GM21825 (cell line): ENCODE measurements at regions not wholly inside any gene's neighbourhood (a gene's known extent, or its start where the extent isn't known, plus 50 kb on each side); places are given as distances from the start of the nearest gene placed in this dataset.

Experiments used
- ATAC-seq: cut with Tn5 transposase; IDR thresholded peaks from one replicate; pipeline ENCODE4 v1.9.1; 2021; ENCODE audit warnings: mild to moderate bottlenecking, moderate library complexity; ENCODE audit not compliant: unreplicated experiment

DNA sequence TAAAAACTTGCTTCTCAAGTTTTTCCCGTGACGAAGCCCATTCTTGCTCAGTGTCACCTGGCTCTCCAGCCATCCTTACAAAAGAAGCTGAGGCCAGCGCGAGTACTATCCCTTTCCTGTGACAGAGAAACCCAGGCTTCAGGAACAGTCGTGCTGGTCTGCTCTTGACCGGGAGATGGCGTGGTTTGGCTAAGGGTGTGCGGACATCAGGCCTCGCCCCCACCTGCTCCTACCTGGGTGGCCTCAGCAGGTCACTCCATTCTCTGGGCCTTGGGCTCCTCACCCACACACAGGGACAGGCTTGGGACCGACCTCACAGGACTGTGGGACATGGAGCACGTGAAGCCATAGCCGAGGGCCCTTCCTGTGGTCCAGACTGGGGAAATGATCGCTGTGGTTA lies 75.2 kb upstream of the CIBAR2 start:
- no peak for ATAC-seq

DNA sequence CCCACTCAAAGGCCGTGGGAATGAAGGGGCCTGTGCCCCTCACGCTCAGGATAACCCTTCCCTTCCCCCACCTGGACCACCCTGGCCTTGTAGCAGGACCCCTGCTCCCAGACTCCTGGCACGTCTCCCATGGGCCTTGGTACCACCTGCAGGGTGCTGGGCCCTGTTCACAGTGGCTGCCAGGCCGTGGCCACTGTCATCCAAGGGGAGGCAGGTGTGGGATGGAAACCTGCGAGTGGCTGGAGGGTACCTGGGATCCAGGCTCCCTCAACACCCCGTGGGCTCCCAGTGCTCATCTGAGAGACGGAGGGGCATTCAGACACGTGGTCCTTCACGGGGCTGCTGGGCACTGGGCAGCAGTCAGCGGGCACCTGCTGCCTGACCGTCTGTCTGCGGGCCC lies 75.6 kb upstream of the CIBAR2 start:
- ATAC-seq, result no peak

- ATAC-seq, result no peak
These were observed 76.8 kb upstream of the CIBAR2 start for GRCh38 chr16:85188822-85189672.

- no peak for ATAC-seq
These were observed 78.3 kb upstream of the CIBAR2 start for GRCh38 chr16:85190572-85190971.

GRCh38 chr16:85191341-85191965 lies 79.2 kb upstream of the CIBAR2 start:
- ATAC-seq, result no peak

GRCh38 chr16:85192238-85193114 lies 80.2 kb upstream of the CIBAR2 start:
- ATAC-seq, result no peak

- no peak for ATAC-seq
These were observed 80.8 kb upstream of the CIBAR2 start for GRCh38 chr16:85193115-85193493.

- no peak for ATAC-seq
These were observed 81.6 kb upstream of the CIBAR2 start for GRCh38 chr16:85193876-85194275.

DNA sequence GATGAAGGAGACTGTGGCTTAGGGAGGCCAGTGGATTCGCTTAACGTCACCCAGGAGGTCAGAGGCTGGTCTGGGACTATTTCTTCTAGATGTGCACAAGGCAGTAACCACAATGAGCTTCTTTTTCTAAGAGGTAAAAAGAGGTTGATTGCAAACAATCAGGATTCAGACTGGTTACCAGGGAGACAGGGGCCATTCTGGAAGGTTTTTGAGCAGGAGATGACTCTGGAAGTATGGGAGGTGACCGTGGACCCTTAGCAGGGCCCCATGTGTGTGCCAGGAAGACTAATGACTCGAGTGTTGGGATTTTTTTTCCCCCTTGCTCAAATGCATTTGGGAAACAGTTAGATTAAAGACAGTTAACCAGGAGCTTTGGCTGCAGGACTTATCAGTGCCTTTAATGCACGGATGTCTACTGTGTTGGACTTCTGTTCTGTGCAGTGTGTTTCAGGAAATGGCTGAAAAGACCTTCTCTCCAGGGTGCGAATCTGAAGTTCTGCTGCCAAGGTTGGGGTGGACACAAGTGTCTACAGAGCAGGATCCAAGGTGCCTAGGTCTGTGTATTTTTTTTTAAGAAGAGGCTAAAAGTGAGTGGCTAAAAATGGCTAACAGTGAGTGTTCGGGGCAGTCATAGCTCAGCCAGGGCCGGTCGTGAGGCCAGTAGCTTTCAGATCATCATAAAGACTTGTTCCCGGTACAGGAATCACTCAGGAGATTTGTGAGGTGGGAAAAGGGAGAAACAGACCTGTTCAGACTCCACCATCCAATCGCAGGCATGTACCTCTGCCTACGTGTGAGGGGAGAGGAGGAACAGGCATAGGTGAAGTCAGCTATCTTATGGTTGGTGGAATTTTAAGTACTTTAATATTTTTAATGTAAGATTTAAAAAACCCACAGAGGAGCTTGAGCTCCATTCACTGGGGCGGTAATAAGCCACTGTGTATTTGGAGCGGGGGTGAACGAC lies 82.3 kb upstream of the CIBAR2 start:
- no peak for ATAC-seq

DNA sequence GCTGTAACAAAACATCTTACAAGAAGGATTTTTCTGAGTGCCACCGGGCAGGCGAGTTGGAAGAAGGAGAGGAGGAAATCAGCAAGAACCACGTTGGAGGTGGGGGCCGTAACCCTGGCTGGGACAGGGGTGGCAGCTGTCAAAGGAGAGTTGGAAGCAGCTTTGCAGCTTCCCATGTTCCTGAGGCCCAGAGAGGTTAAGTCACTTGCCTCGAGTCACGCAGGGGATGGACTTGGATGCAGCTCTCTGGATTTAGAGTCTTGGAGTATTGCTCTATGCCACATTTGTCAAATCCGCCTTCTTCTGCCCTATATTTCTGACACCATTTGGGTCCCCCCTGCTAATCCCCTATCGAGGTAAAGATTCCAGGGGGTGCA lies 83.0 kb upstream of the CIBAR2 start:
- no peak for ATAC-seq

GRCh38 chr16:85195900-85196772 lies 83.9 kb upstream of the CIBAR2 start:
- no peak for ATAC-seq

DNA sequence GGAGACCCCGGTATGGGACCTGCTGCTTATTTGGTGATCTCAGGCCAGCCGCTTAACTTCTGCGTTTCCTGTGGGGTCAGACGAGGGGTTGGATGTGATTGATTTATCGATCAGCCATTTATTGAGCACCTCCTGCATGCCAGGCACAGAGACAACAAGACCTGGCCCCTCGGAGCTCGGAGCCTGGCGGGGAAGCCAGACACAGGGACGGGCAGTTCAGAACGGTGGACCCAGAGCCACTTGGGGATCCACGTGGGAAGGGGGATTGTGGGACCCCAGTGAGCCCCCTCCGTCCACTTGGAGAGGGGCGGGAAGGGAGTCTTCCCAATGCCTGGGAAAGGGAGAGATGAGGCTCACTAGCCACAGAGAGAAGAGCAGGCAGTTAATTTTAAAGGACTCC lies 84.7 kb upstream of the CIBAR2 start:
- ATAC-seq, result no peak

- ATAC-seq, result no peak
These were observed 85.6 kb upstream of the CIBAR2 start for GRCh38 chr16:85197611-85198566.

DNA sequence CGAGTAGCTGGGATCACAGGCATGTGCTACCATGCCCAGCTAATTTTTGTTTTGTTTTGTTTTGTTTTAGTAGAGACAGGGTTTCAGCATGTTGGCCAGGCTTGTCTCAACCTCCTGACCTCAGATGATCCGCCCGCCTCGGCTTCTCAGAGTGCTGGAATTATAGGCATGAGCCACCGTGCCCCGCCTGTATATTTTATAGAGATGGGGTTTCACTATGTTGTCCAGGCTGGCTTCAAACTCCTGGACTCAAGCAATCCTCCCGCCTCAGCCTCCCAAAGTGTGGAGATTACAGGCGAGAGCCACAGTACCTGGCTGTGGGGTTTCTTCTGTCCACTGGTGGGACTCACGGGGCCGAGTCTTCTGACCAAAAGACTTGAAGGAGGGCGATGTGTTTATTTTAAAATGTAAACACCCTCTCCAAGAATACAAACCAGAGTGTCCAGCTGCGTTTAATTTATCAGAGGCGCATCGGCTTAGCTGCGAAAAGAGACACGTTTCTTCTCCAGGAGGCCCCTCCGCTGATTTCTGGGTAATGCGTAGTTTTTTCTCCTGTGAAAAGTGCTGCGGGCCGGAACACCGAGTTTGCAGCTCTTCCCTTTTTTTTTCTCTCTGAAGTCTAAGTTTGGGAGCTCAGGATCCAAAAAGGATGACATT lies 86.9 kb upstream of the CIBAR2 start:
- ATAC-seq, result no peak

DNA sequence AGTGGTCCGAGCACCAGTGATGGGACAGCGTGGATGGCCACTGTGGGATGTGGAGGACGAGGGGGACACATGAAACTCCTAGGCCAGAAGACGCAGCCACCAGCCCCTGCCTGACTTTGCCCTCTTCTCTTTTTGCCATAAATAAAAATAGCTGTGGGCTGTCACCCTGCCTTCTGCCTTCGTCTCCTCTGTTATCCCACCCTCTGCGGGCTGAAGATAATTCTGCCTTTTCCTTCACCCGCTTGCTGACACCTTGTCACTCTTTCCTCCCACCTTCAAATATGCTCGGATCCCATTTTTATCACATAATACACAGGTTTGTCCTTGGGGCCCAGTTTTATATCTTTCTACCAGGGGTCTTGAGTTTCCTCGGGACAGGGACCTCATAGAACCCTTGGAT lies 87.6 kb upstream of the CIBAR2 start:
- no peak for ATAC-seq

GRCh38 chr16:85200471-85201278 lies 88.4 kb upstream of the CIBAR2 start:
- no peak for ATAC-seq

- ATAC-seq, result no peak
These were observed 89.3 kb upstream of the CIBAR2 start for GRCh38 chr16:85201574-85201973.
